Lower leg skin (tissue), 3 donors: ENCODE measurements at regions not wholly inside any gene's neighbourhood (a gene's known extent, or its start where the extent isn't known, plus 50 kb on each side); places are given as distances from the start of the nearest gene placed in this dataset.

Source experiments
- POLR2A ChIP-seq, 2 donors: fragments of 450-650 bp; IDR thresholded peaks; one replicate each; pipeline ENCODE4 v1.6.1; 2016 to 2017; ENCODE audit warnings: antibody characterized with exemption in 2 of 2, mild to moderate bottlenecking in 1 of 2, moderate library complexity in 1 of 2
- TF ChIP-seq, protein P1 (sequence below), 3 donors: fragments of 450-650 bp; IDR thresholded peaks; one replicate each; pipeline ENCODE4 v1.5.1; 2016; ENCODE audit warnings: antibody characterized with exemption in 3 of 3, mild to moderate bottlenecking in 3 of 3, moderate library complexity in 2 of 3

DNA sequence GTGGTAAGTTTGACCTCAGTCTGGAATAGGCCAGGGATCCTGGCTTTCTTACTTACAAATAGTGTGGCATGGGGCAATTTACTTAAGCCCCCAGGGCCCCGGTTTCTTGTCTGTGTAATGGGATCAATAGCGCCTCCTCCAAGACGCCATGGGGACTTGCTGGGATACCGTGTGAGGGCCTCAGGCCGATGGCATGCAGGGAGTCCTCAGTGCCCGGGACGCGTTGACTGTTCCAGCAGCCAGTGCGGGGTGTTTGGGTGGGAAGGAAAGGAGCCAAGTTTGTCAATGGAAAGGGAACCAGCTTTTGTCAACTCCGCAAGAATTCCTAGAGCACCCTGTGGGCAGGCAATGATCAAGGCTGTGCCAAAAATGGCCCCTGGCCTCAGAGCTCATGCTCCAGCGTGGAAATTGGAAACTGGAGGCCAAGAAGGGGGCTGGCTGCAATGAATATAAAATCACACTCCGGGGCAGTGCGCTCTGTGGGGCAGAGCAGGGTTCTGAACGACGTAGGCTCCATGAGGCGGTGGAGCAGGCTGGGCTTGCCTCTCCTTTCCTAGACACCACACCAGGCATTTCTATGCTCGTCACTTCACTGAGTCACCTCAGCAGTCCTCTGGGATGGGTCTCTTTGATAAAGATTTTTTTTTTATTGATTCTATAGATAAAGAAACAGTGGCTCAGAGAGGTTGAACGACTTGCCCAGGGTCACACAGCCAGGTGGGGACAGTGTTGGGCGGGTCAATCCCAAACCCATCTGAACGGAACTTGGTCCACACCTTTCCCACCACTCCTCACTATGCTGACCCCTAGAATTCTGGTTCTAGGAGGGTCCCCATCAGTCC is 56.7 kb upstream of the ASAP2 start:
- TF ChIP-seq, protein P1, sequence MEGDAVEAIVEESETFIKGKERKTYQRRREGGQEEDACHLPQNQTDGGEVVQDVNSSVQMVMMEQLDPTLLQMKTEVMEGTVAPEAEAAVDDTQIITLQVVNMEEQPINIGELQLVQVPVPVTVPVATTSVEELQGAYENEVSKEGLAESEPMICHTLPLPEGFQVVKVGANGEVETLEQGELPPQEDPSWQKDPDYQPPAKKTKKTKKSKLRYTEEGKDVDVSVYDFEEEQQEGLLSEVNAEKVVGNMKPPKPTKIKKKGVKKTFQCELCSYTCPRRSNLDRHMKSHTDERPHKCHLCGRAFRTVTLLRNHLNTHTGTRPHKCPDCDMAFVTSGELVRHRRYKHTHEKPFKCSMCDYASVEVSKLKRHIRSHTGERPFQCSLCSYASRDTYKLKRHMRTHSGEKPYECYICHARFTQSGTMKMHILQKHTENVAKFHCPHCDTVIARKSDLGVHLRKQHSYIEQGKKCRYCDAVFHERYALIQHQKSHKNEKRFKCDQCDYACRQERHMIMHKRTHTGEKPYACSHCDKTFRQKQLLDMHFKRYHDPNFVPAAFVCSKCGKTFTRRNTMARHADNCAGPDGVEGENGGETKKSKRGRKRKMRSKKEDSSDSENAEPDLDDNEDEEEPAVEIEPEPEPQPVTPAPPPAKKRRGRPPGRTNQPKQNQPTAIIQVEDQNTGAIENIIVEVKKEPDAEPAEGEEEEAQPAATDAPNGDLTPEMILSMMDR (IDR thresholded peaks at IDR 0.05), result no peak
- TF ChIP-seq POLR2A (IDR thresholded peaks at IDR 0.05), result no peak
